ENCODE measurements at regions not wholly inside any gene's neighbourhood (a gene's known extent, or its start where the extent isn't known, plus 50 kb on each side); places are given as distances from the start of the nearest gene placed in this dataset.

- TF ChIP-seq CTCF (IDR thresholded peaks at IDR 0.05) (no peak), MLX (CRISPR knock-in tag; IDR thresholded peaks at IDR 0.05) (no peak), MYBL2 (CRISPR knock-in tag; IDR thresholded peaks at IDR 0.05) (no peak), JAZF1 (CRISPR knock-in tag; IDR thresholded peaks at IDR 0.05) (no peak), ZNF532 (CRISPR knock-in tag; IDR thresholded peaks at IDR 0.05; ENCODE audit: borderline replicate concordance) (no peak), CREB1 (CRISPR knock-in tag; IDR thresholded peaks at IDR 0.05) (no peak)
These were observed 303.6 kb downstream of the BARHL2 start for GRCh38 chr1:90413519-90413918.

All from WTC11 (cell line).